Left cardiac atrium (tissue), 4 donors: ENCODE measurements at regions not wholly inside any gene's neighbourhood (a gene's known extent, or its start where the extent isn't known, plus 50 kb on each side); places are given as distances from the start of the nearest gene placed in this dataset.

ENCODE experiments used
- ATAC-seq, 2 donors: fragments of 200-7000 bp; cut with Tn5 transposase; one replicate each; pipeline ENCODE4 v1.9.1; 2020; ENCODE audit warnings: mild to moderate bottlenecking in 2 of 2, moderate library complexity in 2 of 2
- DNase-seq: peaks from one replicate; pipeline ENCODE4 v3.0.0-alpha.2; 2020
- intact Hi-C, 2 donors: fragments of 100-400 bp; cut with DNase I; formaldehyde crosslinking; loops; one replicate each; pipeline versions ENCODE4 v1.14.1 to v1.15.1; 2022 to 2023
- donor health status: DM: no; HTN: yes; CAD: no.
- donor health status: DM: no; HTN: yes; CAD: no; lungs with severe emphysema.
- donor health status: DM: yes; HTN: yes; CAD: no.
- donor health status: Dilated cardiomyopathy.

DNA sequence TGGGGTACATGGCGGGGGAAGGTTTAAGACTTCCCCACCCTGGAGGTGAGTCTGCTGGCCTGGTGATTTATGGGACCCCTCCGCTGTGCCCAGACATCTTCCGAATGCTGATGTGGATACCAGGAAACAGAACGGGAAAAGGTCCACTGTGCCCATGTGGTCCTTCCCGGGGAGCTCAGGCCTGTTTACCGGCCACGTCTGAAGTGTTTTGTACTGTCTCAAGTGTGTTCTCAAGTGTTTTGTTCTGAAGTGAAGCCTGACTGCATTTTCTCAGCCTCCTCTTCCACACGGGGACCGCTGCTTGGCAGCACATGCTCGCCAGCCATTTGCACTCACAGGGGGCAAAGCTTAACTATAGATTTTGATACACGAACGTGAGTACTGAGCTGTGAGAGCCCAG is 127.2 kb downstream of the TEX36 start:
- no peak for ATAC-seq
- intact Hi-C loops, result no loop called here
- no peak for DNase-seq

DNA sequence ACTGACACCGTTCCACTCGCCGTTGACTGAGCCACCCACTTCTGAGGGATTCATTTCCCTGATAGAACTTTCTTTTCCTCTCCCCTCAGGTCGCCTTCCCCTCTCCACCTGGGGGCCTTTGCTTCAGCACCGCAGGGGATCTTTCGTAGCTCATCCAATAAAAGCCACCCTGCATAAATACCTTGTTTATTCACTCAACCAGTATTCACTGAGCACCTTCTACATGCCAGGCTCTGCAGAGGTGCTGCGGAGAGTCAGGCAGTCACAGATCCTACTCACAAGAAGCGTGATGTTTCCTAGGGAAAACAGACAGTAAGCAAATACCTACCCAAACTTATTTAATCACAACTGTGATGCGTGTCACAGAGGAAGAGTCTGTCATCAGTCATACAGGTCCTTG is 127.7 kb downstream of the TEX36 start:
- DNase-seq (no peak), ATAC-seq (no peak)
- intact Hi-C loops, result no loop called here

DNA sequence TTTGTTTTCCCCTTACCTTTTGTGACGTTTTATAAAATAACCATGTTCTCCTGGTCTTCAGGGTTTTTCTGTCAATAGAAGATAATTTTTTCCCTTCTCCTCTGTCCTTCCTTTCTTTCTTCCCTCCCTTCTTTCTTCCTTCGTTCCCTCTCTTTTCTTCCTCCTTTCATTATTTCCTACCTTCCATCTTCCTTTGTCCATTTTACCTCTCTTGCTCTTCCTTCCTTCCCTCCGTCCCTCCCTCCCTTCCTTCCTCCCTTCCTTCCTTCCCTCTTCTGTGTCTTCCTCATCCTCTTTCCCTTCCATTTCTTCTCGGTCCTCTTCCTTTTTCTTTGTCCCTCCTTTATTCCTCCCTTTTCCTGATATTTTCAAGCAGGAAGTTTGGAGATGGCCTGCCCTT is 128.2 kb downstream of the TEX36 start:
- ATAC-seq (no peak), DNase-seq (no peak)
- intact Hi-C loops, result no loop called here

DNA sequence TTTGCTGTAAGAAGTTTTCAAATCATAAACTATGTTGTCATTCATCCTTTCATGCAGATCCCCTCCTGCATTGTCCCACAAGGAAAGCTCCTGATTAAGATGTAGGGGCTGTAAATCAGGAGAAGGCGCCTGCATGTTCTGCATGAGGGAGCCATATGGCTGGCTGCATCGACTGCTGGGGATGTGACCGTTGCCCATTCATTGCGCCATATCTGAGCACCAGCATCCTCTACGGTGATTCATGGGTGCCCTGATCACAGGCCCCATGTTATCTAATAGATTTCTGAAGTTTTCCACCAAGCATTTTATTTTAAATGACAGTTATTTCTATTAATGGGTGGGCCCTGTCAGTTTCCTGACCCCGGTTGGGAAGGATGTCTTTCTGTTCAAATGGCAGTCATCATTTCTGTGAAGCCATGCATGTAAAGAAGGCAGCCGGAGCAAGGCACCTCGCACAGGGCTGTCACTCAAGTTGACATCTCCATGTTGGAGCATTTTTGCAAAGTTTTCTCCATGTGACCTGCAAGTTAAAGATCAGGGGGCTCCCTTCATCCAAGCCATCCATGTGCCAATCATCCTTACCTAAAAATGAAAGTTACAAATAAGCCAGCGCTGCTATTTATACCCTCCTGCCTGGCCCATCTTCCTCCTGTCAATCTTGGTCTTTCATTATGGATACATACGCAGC is 128.8 kb downstream of the TEX36 start:
- intact Hi-C loops, result no loop called here
- no peak for ATAC-seq
- no peak for DNase-seq

DNA sequence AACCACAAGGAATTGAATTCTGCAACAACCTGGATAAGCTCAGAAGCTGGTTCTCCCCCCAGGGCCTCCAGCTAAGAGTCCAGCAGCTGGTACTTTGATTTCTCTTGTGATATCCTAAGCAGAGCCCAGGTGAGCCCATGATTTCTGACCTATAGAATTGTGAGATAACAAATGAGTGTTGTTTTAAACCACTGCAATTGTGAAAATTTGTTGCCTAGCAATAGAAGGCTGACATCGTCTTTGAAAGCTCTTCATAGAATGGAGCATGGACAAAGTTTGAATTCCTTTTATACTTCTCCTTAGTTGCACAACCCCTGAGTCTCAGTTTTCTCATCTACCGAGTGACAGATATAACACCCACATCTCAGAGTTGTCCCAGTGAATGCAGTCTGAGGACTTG is 129.9 kb downstream of the TEX36 start:
- intact Hi-C loops, result no loop called here
- ATAC-seq, result no peak

DNA sequence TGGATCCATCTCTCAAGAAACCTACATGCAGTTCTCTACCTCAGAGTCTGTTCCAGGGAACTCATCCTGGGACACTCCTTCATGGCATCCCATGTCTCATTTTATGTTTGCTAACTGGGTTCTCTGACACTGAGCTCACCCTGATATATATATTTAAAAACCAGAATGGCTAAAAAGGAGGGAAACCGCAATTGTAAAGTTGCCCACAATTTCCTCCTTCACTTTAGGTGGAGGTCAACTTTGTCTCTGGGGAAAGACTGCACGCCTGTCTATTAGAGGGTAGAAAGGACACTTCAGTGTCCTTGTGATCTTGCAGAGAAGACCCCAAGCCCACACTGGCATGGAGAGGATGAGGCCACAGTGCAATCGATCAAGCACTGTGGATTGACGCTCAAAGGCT is 131.7 kb downstream of the TEX36 start:
- DNase-seq (no peak), ATAC-seq (no peak)
- intact Hi-C loops, result no loop called here

More for the DNA sequence above, 129.9 kb downstream of the TEX36 start:
- DNase-seq, result no peak

DNA sequence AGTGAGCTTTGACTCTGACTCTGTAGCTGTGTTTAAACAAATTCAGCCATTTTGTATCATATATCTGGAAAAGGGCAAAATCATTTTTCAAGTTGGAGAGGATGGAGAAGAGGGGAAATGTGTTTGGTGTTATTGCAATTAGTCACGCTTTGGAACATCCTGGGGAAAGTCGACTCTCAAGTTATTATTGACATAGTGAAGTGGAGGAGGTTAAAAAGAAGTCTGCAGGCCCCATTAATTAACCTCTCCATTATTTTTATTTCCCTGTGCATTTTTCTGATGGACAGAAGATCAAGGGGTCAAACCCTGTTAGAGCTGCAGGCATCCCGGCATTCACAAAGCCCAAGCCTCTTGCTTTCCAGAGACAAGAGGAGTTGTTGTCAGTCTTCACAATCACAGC is 132.6 kb downstream of the TEX36 start:
- ATAC-seq, result no peak
- intact Hi-C loops, result no loop called here
- no peak for DNase-seq

DNA sequence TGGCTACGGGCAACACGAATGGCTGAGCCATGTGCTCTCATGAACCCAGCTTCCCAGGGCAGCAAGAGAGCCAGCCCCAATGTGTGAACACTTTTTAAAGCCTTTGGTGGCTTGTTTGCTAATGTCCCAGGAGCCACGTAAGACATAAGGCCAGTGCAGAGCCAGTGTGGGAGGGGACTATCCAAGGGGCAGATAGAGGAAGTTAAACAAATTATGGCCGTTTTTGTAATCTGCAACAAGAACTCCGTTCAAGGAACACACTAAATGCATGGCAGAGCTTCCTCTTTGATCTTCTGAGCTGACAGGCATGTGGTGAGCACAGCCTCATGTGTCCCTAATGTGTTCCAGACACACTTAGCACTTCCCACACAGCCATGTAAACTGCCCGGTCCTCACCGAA is 133.3 kb downstream of the TEX36 start:
- intact Hi-C loops, result no loop called here
- no peak for ATAC-seq

DNA sequence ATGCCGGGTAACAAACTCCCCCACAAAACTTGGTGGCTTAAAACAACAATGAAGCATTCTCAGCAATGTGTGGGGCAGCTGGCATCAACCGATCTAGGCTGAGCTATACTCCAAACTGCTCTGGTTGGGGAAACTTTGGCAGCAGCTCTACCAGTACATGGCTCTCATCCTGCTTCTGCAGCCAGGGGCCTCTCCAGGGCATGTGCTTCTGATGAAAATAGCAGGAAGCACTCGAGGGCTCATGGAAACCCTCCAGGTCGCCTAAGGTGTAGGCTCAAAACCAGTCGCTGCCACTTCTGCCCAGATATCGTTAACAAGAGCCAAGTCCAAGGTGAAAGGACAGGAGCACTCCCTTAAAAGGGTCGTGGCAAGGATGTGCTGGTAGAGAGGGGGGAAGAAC is 134.1 kb downstream of the TEX36 start:
- ATAC-seq, result no peak
- DNase-seq, result no peak
- intact Hi-C loops, result no loop called here

More for the DNA sequence above, 133.3 kb downstream of the TEX36 start:
- no peak for DNase-seq

DNA sequence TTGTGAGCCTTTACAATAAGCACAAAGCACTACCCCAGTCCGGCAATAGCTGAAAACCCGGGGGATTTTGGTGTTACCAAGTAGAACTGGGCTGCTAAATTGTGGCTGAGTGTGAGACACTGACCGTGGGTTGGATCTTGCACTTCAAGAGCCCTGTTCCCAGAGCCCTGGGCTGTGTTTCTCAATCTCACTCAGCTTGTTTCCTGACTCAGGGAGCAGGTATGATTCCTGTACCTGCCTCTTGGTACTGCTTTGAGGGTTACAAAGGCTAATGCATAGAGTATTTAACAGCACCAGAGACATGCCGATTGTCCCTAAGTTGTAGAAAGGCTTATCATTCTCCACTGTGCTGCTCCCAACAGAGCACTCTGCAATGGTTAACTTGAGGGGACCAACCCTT is 134.6 kb downstream of the TEX36 start:
- ATAC-seq (no peak), DNase-seq (no peak)
- intact Hi-C loops, result no loop called here

DNA sequence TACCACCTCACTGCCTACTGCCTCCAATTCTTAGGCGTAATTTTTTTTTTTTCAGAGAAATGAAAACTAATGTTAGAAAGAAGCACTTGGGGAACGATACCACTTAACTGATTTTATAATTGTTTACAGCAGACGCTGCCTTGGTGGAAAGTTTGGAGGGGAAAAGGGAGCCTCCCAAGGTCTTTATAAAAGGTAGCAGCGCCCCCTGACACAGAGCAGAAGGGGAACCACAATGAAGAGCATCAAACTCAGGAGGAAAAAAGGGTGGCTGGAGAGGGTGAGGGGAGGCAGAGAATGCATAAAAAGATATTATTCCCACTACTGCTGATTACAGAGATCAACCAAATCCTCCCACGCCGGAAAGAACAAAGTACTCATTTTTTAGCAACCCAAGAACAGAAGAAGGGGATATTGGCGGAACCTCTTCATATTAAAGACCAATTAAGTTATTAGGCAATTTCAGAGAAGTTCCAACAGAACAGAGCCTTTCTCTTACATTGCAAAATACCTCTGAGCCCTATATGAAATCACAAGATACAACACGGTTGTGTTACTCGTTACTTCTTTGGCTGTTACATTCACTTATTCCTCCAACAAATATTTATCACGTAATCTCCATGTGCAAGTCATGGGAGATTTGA is 135.8 kb downstream of the TEX36 start:
- no peak for DNase-seq
- intact Hi-C loops, result no loop called here
- no peak for ATAC-seq

DNA sequence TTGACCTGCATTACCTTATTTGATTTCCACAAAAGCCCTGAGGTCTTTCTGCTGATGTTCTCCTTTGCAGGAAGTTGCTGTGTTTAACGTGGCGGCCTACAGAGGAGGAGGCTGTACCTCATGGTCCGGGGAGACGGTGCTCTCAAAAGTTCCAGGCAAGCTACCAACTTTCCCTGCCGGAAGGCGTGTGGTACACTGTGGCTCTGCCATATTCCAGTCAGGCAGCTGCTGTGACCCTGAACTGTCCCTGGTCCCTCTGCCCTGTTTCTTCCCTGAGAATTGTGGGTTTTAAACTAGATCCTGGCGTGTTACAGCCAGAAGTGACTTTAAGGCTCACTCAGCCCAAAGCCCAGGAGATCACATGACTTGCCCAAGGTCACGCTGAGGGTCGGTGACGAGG is 139.2 kb downstream of the TEX36 start:
- intact Hi-C loops, result no loop called here
- no peak for DNase-seq
- ATAC-seq, result peak; percentile 32 to 53

DNA sequence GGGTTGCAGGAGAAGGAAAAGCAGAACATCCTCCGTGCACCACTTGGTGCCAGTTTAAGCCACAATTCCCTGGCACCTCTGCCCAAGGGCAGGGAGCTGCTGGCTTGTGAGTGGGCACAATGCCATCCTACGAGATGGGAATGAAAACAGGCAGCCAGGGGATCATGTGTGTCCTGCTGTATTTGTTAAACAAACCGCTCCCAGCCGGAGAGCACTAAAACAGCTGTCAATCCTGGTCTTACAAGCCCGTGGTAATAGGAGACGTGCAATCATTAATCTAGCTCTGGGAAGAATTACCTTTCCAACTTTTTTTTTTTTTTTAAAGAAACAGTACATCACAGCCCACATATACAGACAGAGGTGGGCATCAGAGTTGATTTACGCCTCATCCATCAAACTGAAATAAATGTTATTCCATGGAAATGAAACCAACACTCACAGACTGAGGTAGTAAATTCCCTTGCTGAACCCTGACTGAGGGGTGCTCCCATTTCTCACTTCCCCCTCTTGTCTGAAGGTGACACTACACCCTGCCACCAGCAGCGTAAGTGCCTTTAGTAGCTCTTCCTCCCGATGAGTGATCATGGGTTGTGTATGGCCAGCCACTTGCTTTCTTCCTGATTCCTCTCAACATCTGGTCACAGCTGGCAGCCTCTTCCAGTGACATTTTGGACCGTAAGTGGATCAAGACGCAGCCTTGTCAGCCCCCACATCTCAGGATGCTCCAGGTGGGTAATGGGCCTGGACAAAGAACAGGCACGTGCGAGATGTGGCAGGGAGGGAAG is 143.8 kb downstream of the TEX36 start:
- DNase-seq (no peak), ATAC-seq (peak in 1 of 2 donors; percentile 60)
- intact Hi-C loops, result no loop called here

DNA sequence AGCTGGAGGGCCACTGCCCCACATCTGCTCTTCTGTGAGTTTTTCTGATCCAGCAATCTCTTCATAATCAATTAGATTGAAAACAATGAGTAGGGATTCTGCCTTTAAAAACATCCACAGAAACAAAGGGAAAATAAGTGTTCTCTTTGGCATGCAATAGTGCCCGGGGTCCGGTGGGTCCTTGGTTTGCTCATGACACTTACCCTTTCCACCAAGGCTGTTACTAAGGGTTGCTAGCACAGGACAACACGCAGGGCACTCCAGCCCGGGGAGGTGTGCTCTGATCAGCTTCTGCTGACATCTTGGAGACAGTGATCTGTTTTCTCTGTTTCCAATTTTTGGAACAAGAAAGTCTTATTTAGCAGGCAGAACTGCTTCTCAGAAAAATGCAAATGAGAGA is 146.7 kb downstream of the TEX36 start:
- DNase-seq (no peak), ATAC-seq (no peak)
- intact Hi-C loops, result no loop called here

DNA sequence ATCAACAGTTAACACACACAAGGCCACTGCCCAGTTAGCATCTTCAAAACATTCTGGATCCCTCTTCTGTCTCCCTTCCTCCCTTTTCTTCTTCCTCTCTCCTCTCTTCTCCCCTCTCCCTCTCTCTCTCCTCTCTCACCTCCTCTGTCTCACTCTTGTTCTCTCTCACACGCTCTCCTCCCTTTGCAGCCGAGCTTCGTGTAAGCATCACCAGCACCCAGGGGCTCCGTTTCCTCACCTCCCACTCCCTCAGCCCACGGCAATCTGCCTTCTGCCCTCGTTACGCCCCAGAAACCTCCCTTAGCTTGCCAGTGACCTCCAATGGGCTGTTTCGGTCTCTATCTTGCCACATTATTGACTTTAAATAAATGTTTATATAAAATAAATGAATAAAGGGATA is 147.4 kb downstream of the TEX36 start:
- intact Hi-C loops, result no loop called here
- no peak for ATAC-seq
- no peak for DNase-seq

DNA sequence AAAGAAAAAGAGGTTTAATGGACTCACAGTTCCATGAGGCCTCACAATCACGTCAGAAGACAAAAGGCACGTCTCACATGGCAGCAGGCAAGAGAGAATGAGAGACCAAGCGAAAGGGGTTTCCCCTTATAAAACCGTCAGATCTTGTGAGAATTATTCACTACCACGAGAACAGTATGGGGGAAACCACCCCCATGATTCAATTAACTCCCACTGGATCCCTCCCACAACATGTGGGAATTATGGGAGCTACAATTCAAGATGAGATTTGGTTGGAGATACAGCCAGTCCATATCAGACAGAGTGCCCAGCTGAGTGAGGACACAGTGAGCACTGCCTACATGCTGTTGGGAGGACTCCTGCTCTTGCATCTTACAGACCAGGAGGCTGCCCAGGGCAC is 148.4 kb downstream of the TEX36 start:
- ATAC-seq (no peak), DNase-seq (no peak)
- intact Hi-C loops, result no loop called here

DNA sequence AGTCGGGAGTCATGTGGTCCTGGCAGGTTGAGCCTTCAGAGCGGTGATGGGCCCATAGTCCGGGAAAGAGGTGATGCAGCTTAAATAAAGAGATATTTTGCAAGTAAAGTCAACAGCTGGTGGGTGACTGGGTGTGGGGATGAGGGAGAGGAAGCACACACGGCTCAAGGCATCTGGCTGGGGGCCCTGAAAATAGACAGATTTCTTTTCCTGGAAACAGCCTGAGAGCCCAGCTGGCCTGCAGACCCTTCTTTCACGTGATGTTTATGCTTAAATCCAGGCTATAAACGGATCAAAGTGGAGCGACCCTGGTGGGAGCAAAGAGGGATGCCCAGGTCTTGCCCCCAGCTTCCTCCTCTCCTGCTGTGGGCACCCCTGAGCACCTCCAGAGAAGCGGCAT is 149.1 kb downstream of the TEX36 start:
- intact Hi-C loops, result no loop called here
- ATAC-seq (no peak), DNase-seq (no peak)

DNA sequence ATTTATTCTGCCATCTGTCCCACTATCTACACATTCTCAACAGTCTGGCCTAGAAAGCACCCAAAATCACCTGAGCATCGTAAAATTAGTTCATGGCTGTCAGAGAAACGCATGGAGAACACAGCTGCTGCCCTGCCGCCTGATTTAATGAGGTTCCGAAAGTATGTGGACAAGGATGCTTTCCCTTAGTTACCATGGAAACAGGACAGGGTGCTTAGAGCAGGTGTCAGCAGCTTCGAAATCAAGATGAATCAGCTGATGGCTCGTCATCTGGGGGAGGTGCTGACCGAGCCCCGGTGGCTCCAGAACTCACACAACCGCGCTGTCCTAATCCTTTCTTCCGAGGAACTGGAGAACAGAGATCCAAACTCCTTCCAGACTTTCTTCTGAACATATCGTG is 151.5 kb downstream of the TEX36 start:
- intact Hi-C loops, result no loop called here
- ATAC-seq, result no peak
- no peak for DNase-seq

DNA sequence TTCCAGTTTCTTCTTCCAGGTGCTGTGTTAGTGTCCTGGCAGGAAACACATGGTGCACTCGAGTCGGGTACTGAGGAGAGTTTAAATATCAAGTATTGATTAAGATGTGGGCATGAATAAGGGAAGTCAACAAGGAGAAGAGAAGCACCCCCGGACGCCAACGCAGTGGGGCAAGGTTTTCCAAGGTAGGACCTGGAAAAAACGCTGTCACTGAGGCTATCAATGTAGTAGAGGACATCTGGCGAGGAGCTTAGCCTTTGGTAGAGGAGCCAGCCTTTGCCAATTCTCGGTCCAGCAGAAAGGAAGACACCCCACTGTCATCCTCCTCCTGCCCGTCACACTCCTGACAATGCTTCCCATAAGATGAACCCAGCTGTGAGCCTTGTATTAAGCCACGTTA is 159.6 kb downstream of the TEX36 start:
- intact Hi-C loops, result no loop called here
- DNase-seq (no peak), ATAC-seq (no peak)

DNA sequence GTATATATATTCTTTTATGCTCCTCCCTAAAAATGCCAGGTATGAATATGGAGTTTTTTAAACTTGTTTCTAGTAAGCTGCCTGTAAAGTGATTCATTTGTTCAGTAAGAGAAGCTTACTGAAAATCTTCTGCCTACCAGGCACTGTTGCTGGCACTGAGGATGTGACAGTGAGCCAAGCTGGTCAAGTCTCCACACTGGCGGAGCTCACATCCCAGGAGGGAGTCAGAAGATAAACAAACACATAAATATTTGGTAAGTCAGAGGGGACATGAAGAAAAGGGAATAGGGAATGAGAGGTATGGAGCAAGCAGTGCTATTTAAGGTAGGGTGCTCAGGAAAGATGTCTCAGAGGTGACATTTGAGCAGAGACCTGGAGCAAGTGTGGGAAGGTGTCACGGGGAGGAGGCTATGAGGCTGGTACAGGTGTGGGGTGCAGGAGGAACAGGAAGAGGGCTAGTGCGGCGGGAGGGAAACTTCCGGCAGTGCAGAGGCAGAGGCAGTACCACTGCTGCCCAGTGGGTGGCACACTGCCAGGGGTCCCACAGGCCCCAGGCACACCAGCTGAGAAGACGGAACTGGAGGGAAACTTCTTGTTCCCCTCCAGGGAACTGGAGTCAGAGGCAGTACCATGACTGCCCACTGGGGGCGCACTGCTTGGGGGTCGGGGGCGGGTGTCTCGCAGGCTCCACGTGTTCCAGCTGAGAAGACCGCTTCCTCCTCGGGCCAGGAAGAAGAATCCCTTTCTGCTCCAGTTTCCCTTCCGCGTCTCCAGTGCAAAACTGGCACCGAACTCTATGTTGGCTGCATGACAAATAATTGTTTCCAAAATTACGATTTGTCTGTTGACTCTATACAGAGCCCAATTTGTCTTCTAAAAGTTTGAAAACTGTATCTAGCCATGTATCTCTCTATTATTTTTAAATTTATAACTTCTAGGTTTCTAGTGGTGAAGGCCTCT is 161.0 kb downstream of the TEX36 start:
- intact Hi-C loops, result no loop called here
- no peak for DNase-seq
- no peak for ATAC-seq
